OCI-M2 (cell line): ENCODE measurements at regions not wholly inside any gene's neighbourhood (a gene's known extent, or its start where the extent isn't known, plus 50 kb on each side); places are given as distances from the start of the nearest gene placed in this dataset.
"Not testable (repeated sequence)": the region's sequence is repeated elsewhere in the genome, so short reads cannot be mapped to it uniquely, and the experiment has no call there.

ENCODE experiments used
- DNase-seq: peaks from one replicate; lab custom pipeline; 2025; ENCODE audit not compliant: unreplicated experiment; lab: John Stamatoyannopoulos, UW

DNA sequence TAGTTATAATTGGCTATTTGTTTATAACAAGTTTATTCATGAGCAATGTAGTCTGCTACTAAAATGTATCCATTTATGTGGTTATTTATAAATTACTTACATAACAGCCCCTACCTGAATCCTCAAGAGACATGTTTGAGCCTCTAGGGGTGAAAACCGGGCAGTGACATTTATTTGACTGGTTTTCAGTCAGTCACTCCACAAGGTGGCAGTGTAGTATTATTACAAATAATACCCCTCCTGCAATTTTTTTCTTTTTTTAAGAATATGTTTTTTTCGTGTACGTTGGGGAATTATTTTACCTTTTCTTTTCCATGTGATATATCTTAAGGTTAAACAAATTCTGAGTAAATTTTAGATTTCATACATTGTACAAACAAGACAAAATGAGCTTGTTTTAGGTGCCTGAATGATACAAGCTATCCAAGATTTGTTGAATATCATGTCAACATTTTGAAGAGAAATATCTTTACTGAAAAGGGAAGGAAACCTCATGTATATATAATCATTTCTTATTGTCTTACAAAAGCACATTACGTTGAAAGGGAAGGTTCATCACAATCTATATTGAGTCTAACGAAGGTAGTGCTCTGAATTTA lies 598.7 kb upstream of the TECRL start:
- DNase-seq, result no peak

DNA sequence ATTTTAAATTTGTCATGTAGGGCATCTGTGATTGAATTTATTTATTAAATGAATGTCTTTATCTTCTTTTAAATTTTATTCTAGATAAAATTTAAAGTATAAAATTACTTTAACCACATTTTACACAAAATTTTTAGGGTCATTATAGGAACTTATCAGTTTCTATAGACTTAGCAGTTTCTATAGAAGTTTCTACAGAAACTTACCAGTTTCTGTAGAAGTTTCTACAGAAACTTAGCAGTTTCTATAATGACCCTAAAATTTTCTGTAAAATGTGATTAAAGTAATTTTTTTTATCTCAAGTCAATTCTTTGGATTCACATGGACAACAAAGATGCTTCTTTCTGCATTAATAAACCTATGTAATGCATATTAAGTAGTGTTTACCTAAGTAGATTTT lies 565.9 kb upstream of the TECRL start:
- DNase-seq, result no peak

DNA sequence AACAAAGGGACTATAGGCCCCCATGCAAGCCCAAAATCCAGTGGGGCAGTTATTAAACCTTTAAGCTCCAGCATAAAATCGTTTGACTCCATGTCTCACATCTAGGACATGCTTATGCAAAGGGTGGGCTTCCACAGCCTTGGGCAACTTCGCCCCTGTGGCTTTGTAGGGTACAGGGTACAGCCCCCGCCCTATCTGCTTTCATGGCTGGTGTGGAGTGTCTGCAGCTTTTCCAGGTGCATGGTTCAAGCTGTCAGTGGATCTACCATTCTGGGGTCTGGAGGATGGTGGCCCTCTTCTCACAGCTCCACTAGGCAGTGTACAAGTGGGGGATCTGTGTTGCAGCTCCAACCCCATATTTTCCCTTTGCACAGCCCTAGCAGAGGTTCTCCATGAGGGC lies 559.8 kb upstream of the TECRL start:
- no peak for DNase-seq

DNA sequence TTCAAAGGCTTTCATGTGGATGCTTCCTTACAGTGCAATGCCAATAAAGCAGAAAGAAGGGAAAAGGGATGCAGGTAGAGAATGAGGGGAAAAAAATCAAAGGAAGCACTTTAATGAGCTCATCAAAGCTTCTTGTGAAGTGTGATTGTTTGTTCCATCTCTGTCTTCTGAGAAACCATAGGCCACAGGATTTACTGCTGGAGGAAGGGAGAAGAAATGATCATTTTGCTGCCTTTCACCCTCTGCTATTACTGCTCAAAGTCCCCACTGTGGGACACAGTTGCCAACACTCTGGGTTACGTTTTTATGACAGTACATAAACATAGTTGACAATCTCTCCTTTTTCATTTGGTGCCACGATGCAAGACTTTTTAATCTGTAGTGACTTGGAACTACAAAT lies 558.0 kb upstream of the TECRL start:
- DNase-seq, result no peak

DNA sequence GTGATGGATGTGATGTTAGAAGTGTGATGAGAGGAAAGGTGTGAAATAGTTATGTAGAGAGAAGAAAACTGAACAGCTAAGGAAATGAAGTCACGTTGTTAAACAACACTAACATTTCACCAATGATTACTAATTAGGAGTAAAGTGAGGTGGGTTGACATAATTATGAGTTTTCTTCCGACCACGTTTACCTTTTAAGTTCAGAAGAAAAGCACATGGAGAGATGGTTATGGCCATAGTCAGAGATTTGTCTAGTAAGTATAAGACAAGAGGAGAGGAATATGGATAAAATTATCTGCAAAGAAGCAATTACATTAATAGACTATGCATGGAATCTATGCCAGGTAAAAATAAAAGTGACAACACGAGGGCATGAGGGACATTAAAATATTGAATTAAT lies 551.3 kb upstream of the TECRL start:
- no peak for DNase-seq

DNA sequence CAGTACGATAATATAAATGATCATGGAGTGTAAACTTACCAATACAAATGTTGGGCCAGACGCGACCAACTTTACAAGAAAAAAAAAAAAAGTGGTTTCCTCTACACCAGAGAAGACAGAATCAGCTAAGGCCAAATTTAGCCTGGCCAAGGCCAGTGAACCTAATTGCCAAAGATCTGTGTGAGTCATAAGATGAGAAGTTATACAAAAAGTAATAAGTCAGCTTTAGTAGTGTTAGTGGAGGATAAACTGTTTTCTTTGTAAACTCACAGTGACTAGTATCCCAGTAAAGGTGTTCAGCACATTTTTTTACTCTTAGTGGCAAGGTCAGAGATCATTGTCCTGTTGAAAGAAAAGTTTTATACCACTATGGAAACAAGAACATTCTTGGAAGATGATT lies 531.4 kb upstream of the TECRL start:
- no peak for DNase-seq

DNA sequence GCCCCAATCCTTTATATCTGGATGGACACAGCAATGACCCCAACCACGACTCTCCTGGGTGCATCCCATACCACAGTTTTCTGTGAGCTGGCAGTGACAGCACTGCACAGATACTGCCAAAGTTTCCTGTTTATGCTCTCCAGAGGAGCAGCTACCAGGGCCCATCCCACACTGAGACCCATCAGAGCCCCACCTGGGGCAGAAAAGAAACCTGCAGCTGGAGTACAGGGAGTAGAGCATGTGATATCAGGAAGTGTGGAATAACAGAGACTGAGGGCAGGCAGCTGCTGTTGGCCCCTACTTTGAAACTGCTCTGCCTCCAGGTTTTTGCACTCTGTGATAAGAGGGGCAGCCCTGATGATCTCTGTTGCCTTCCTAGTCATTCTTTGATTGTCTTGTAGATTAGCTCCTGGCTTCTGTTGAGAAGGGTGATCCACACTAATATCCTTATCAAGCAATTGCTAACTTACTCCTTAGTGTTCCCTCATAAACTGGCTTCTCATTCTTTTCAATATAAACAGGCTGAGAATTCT lies 526.3 kb upstream of the TECRL start:
- no peak for DNase-seq

DNA sequence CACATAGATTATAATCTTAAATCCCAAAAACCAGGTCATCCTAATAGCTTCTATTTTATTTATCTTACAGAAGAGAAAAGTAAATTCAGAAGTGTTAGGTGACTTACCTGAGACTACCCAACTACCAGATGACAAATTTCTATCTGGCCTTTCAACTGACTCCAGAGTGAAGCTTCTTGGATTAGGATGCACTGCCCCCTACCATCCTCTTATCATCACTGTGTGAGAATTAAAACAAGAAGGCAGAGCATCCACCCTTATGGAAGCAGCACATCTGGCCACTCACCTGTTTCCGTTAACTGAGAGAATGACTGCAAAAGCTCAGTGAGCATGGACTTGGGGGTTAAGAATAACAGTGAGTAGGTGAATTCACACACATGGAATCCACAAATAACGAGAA lies 502.6 kb upstream of the TECRL start:
- DNase-seq, result no peak

DNA sequence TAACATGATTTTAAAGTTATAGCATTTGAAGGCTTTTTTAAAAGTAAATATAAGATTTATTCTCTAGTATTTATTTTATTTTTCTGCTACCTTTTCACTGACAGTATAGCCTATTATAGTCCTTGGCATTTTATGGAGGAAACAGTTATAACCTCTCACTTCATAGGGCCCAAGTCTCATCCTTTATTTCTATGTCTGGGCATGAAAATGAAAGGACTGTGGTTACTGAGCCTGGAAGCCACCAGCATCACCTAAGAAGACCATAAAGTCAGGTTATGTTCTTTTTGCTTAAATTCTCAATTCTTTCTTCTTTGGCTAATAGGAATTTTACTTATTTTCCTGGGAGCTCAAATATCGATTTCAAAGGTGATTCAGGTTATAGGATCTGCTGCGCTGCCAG lies 494.7 kb upstream of the TECRL start:
- no peak for DNase-seq

DNA sequence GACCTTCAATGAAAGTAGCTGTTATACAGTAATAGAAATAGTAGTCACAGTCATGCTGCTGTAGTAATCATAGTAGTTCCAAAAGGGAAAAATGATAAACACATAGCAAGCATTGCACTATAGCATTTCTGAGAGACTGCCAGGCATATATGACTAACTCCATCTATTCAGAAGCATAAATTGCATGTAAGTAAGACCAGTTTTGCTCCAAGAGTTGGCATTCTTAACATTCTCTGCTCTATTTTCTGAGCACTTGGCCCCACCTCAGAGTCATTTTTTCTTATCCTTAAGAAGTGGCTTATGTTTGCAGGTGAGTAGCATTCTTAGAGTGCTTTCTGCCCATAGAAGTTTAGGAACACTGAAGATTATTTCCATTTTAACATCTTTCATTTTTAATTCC lies 490.3 kb upstream of the TECRL start:
- no peak for DNase-seq

DNA sequence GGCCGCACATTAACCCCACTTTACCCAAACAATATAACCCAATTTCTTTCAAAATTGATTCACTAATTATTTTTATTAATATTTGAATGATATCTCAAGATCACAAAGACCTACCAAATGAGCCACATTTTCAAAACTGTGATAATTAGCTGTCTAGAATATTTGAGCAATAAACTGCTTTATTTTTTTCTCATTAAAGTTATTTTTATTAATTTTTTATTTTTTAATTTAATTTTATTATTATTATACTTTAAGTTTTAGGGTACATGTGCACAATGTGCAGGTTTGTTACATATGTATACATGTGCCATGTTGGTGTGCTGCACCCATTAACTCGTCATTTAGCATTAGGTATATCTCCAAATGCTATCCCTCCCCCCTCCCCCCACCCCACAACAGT lies 489.8 kb upstream of the TECRL start:
- DNase-seq, result not testable (repeated sequence)

DNA sequence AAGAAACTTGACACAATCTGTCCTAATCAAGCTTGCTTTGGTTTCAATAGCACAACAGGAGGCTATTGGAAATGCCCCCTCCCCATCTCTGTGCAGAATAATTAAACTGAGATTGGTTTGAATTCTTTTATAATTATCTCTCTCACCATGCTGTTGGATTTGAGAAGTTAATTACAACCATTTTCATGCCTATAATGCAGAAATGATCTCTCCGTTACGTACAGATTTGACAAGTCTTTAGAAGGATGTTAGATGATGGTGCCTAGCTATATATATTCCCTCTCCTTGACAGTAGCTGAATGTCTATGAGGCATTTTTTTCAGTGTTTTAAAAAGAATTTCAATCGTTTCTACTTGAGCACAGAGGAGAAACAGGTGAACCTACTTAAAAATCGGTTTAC lies 488.4 kb upstream of the TECRL start:
- DNase-seq, result no peak

DNA sequence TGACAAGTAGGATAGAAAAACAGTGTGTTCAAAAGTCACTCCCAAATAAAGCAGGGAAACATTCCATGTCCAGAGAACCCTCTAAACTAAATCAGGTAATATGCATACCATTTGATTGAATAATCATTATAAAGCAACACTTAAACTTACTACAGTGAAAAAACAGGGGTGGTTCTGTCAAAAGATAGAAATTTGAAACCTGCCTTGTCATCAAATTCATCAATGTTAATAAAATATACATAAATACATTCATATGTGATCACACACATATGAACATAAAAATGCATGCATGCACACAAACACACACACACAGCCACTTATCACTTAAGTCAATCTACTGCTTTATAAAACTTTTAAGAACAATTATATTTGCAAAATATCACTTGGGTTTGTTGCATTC lies 485.8 kb upstream of the TECRL start:
- DNase-seq, result no peak

DNA sequence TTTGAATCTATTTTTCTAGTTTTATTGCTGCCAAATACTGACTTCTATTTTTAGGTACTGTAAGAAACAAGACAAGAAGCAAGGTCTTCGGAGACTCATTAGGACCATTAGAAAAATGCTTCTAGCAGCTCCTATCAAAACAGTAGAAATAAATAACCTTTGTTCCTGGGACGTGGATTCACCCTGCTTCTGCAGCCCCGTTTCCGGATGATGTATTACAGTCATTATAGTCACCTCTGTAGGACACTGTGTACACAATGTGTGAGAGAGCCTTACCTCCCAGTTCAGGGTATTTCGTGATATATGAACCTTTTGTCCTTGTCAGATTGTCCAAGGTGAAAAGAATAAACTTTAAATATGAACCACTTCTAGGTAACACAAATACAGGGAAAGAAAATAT lies 484.0 kb upstream of the TECRL start:
- no peak for DNase-seq

DNA sequence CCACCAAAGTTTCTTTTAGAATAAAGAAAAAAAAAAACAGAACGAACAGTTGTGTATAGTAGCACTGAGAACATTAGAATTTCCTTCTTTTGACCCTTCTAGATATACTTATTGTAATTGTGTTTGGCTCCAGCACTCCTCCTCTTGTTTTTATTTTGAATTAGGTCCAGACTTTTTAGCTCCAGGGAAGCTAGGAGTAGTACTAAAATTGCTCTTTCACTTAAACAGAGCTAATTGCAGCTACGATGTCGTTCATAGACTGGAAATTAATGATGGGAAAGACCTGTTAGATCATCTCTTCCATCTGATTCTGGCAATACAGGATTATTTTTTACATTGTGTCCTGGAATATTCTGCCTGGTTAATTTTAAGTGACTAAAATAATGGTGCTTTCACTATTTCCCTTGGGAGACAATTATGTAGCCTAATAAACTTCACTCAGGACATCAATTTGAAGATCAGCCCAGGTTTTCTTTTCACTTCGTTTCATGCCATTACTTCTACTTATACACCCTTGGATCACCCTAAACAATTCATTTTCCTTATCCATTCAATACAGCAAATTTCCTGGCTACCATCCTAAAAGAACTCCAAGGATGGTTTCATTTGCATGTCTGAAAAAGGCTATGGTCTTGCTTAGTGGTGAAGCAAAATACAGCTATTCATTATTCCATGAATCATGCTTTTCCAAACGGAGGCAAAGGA lies 480.8 kb upstream of the TECRL start:
- DNase-seq, result no peak

DNA sequence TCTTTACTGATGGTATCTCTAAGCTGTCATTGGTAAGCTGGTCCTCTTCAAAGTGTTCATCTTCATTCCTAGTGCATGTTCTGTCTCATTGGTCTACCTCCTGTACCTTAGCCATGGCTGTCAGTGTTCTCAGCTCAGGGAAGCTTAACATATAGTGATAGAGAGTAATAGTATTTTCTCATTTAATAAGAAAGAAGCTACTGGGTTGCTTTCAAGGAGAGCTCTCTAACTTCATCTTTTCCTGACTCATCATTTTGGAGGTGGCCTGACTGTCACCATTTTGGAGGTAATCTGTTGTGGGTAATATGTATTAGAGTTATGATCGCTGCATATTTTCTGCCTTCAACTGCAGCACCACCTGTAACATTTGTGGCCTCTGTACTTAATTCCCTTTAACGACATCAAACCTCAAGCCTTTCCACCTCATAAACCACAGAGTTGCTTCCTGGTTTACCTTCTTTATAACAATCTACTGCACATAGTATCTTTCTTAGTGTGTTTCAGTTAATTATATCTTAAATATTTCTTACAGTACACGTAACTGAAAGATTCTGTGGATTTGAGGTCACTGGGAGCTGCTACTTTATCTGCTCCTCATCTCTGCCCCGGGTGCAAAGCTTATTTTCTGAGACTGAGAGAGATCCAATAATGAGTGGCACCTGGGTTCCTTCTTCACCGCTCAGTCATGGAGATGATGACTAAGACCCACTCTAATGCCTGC lies 474.0 kb upstream of the TECRL start:
- DNase-seq, result no peak

DNA sequence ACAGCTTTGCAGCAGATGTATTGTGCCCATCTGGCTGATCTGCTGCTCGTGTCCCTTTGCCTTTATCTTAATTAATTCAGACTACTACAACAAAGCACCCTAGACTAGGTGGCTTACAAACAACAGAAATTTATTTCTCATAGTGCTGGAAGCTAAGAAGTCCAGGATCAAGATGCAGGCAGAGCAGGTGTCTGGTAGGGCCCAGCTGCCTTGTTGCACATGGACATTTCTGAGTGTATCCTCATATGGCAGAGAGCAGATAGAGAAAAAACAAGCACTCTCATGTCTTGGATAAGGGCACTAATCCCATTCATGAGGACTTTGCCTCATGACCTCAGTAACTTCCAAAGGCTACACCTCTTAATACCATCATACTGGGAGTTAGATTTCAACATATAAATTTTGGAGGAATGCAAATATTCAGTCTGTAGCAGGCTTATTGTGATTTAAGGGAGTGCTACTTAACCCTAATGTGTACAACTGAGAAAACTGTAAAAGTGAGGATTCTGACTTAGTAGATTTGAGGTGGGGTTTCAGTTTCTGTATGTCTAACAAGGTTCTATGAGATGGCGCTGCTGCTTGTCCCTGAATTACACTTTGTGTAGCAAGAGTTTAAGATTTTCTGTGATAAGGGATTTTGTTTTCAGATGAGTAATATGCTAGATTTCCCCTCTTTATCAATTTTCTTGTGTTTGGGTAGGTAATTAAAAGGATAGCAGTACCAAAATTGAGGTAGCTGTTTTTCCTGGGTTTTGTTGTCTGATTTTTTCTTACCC lies 473.2 kb upstream of the TECRL start:
- DNase-seq, result no peak

DNA sequence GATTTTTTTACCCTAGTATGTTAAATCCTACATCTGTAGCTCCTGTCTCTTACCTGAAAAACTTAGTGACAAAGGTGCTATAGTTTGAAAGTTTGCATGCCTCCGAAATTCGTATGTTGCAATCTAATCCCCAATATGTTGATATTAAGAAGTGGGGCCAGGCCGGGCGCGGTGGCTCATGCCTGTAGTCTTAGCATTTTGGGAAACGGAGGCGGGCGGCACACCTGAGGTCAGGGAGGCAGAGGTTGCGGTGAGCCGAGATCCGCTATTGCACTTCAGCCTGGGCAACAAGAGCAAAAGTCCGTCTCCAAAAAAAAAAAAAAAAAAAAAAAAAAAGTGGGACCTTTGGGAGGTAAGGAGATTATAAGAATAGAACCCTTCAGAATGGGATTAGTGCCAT lies 471.3 kb upstream of the TECRL start:
- DNase-seq, result no peak

DNA sequence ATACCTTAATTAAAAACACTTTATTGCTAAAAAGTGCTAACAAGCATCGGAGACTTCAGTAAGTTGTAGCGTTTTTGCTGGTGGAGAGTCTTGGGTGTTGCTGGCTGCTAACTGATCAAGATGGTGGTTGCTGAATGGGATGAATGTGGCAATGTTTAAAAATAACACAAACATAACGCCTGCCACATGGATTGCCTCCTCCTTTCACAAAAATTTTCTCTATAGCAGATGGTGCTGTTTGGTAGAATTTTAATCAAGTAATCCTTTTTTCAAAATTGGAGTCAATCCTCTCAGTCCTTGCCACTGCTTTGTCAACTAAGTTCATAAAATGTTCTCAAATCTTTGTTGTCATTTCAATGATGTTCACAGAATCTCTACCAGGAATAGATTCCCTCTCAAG lies 466.8 kb upstream of the TECRL start:
- DNase-seq, result no peak

DNA sequence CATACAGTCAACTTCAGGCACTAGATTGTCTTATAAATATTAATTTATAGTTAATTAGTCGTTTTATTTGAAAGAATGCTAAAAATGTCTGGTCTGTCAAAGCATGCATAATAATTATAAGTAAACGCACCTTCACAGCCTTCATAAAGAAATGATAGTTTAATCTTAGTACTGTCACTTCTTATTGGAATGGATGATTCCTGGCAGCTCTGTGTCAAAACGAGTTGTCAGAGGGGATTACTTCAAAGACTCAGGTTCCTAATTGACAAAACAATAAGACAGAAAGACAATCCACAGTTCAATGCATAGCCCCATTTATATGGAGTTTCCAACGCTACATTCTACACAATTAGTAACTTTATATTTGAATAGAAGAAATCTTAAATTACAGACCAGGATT lies 461.3 kb upstream of the TECRL start:
- DNase-seq, result no peak

DNA sequence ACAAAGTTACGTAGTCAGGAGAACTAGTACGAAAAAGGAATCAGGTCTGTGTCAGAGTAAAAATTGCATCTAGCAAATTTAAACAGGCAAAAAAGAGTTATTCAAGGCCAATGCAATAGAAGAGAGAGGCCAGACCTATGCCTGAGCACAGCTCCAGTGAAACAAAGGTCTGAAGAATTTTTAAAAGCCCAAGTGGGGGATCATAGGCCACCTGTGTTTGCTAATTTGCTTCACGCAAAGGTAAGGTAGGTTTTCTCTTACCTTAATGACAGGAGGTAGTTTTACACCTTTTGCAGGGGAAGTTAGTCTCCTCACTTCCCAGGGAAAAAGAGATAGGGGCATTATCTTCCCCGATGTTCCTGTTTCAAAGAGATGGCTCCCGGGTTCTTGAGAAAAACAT lies 448.6 kb upstream of the TECRL start:
- no peak for DNase-seq

DNA sequence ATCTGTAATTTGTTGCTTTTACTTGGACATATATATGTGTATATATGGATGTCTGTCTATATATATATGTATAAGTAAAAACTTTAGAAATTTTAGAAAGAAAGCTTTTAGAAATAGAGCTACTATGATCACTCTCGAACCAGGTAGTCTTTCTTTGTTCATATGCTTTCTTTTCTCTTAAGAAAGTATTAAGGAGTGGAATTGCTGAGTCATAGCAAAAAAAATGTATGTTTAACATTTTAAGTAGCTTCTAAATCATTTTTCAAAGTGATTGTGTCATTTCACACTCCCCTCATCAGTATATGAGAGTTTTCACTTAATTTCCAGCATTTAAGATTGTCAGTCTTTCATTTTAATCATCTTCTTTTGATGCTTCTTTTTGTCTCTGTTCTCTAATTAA lies 447.9 kb upstream of the TECRL start:
- no peak for DNase-seq
